Keratinocyte (primary cell): ENCODE measurements at regions not wholly inside any gene's neighbourhood (a gene's known extent, or its start where the extent isn't known, plus 50 kb on each side); places are given as distances from the start of the nearest gene placed in this dataset.

ENCODE experiments used
- DNase-seq: peaks from one replicate; pipeline ENCODE4 v3.0.0-alpha.2; 2011; ENCODE audit warnings: low read depth, missing footprints, low spot score
- FAIRE-seq: peaks from 2 replicates; lab custom pipeline; 2011; peaks lifted over from hg19 to GRCh38; lab: Jason Lieb, UNC
- H2AFZ ChIP-seq: 2 replicates; pipeline ENCODE4 v1.6.0; 2012; ENCODE audit warnings: low read length, control low read depth, inconsistent platforms; ENCODE audit not compliant: control insufficient read depth
- H3K27ac ChIP-seq: 2 replicates; pipeline ENCODE4 v1.5.1; 2011; ENCODE audit warnings: low read length; ENCODE audit not compliant: control insufficient read depth, insufficient read depth
- H3K27me3 ChIP-seq: 3 replicates; pipeline ENCODE4 v1.6.0; 2011; ENCODE audit warnings: low read length; ENCODE audit not compliant: control insufficient read depth, insufficient read depth; ENCODE audit errors: extremely low read depth
- H3K36me3 ChIP-seq, 2 experiments: 2 replicates in 1 of 2; 3 replicates in 1 of 2; pipeline ENCODE4 v1.5.1; 2011; ENCODE audit warnings: low read length in 2 of 2, mild to moderate bottlenecking in 1 of 2; ENCODE audit not compliant: control insufficient read depth in 2 of 2, insufficient read depth in 2 of 2; ENCODE audit errors: extremely low read depth in 1 of 2
- H3K4me1 ChIP-seq: 3 replicates; pipeline ENCODE4 v1.5.1; 2011; ENCODE audit warnings: low read length; ENCODE audit not compliant: control insufficient read depth, insufficient read depth; ENCODE audit errors: extremely low read depth
- H3K4me2 ChIP-seq: 3 replicates; pipeline ENCODE4 v1.6.0; 2011; ENCODE audit warnings: low read depth, low read length; ENCODE audit not compliant: control insufficient read depth, insufficient read depth; ENCODE audit errors: extremely low read depth
- H3K4me3 ChIP-seq, 3 experiments: fragments of 200-600 bp in 1 of 3; sonication (generic) in 1 of 3; 2 replicates in 2 of 3; 3 replicates in 1 of 3; pipeline ENCODE4 v1.5.1; 2011 to 2016; ENCODE audit warnings: low read length in 3 of 3, mild to moderate bottlenecking in 3 of 3, control low read depth in 2 of 3, inconsistent platforms in 1 of 3, low read depth in 1 of 3, mixed read lengths in 1 of 3, mixed run types in 1 of 3, moderate library complexity in 1 of 3; ENCODE audit not compliant: control insufficient read depth in 2 of 3, insufficient read depth in 2 of 3; ENCODE audit errors: extremely low read depth in 1 of 3
- H3K79me2 ChIP-seq: 2 replicates; pipeline ENCODE4 v1.6.0; 2012; ENCODE audit warnings: low read length; ENCODE audit not compliant: control insufficient read depth, insufficient read depth
- H3K9ac ChIP-seq: 3 replicates; pipeline ENCODE4 v1.6.0; 2011; ENCODE audit warnings: low read length; ENCODE audit not compliant: control insufficient read depth, insufficient read depth; ENCODE audit errors: extremely low read depth
- H3K9me1 ChIP-seq: 3 replicates; pipeline ENCODE4 v1.6.0; 2011; ENCODE audit warnings: low read length; ENCODE audit not compliant: control insufficient read depth, insufficient read depth; ENCODE audit errors: extremely low read depth
- H3K9me3 ChIP-seq: 2 replicates; pipeline ENCODE4 v1.5.1; 2012; ENCODE audit warnings: low read depth, low read length; ENCODE audit not compliant: control insufficient read depth
- H4K20me1 ChIP-seq: 3 replicates; pipeline ENCODE4 v1.6.0; 2011; ENCODE audit warnings: low read length; ENCODE audit not compliant: control insufficient read depth, insufficient read depth; ENCODE audit errors: extremely low read depth
- CTCF ChIP-seq, 3 experiments: IDR thresholded peaks in 1 of 3; conservative IDR thresholded peaks in 1 of 3; optimal IDR thresholded peaks in 1 of 3; 2 replicates in 2 of 3; 3 replicates in 1 of 3; pipeline versions ENCODE3 to v1.5.1; 2011; ENCODE audit warnings: low read length in 3 of 3, mild to moderate bottlenecking in 3 of 3, moderate library complexity in 2 of 3, control low read depth in 1 of 3, inconsistent platforms in 1 of 3; ENCODE audit not compliant: insufficient read depth in 2 of 3; ENCODE audit errors: extremely low read depth in 1 of 3
- EZH2 ChIP-seq: IDR thresholded peaks from one replicate; pipeline ENCODE4 v1.6.1; 2012; ENCODE audit warnings: inconsistent platforms, mild to moderate bottlenecking, low read length, moderate library complexity
- dilution Hi-C: fragments of 300-500 bp; cut with MboI; formaldehyde crosslinking; loops from one replicate; pipeline ENCODE4 v1.7.0; 2020; ENCODE audit warnings: low sequenced_read_pairs; ENCODE audit not compliant: extremely low pct_ligation_motif_present

- H3K9ac ChIP-seq = no peak overlapping the region
- H2AFZ ChIP-seq = no peak overlapping the region
- FAIRE-seq (no peak), DNase-seq (no peak)
- no peaks in the 10 kb centered on the region for H3K9me1 ChIP-seq
- dilution Hi-C loops = no loop called here
- H3K27me3 ChIP-seq = no peaks in the 10 kb centered on the region
- no peaks in the 10 kb centered on the region for H3K36me3 ChIP-seq
- H3K9me3 ChIP-seq = peaks cover 2% of the 10 kb centered on the region
- no peak overlapping the region for H3K27ac ChIP-seq
- H3K4me1 ChIP-seq = no peaks in the 10 kb centered on the region
- no peak overlapping the region for H3K4me2 ChIP-seq
- no peaks in the 10 kb centered on the region for H3K79me2 ChIP-seq
- H3K4me3 ChIP-seq = no peak overlapping the region
- H4K20me1 ChIP-seq = no peaks in the 10 kb centered on the region
- TF ChIP-seq CTCF (optimal IDR thresholded peaks at IDR 0.05 in 1 of 3, IDR thresholded peaks at IDR 0.05 in 1 of 3, conservative IDR thresholded peaks at IDR 0.05 in 1 of 3; ENCODE audit: extremely low read depth in 1 of 3, insufficient read depth in 2 of 3, low read length in 3 of 3) (no peak), EZH2 (no peak)
These were observed 1096.0 kb upstream of the DDX18 start for GRCh38 chr2:116718451-116718850.

GRCh38 chr2:116719836-116720235 is 1094.7 kb upstream of the DDX18 start:
- no peaks in the 10 kb centered on the region for H4K20me1 ChIP-seq
- no peak overlapping the region for H3K27ac ChIP-seq
- FAIRE-seq (no peak), DNase-seq (no peak)
- no peaks in the 10 kb centered on the region for H3K9me1 ChIP-seq
- no peaks in the 10 kb centered on the region for H3K79me2 ChIP-seq
- no peak overlapping the region for H3K4me3 ChIP-seq
- H3K27me3 ChIP-seq = no peaks in the 10 kb centered on the region
- TF ChIP-seq EZH2 = no peak
- TF ChIP-seq CTCF (optimal IDR thresholded peaks at IDR 0.05 in 1 of 3, IDR thresholded peaks at IDR 0.05 in 1 of 3, conservative IDR thresholded peaks at IDR 0.05 in 1 of 3; ENCODE audit: extremely low read depth in 1 of 3, insufficient read depth in 2 of 3, low read length in 3 of 3) = no peak
- H3K36me3 ChIP-seq = no peaks in the 10 kb centered on the region
- no peak overlapping the region for H2AFZ ChIP-seq
- H3K9ac ChIP-seq = no peak overlapping the region
- no peaks in the 10 kb centered on the region for H3K4me1 ChIP-seq
- H3K9me3 ChIP-seq = peaks cover 2% of the 10 kb centered on the region
- no peak overlapping the region for H3K4me2 ChIP-seq
- dilution Hi-C loops = no loop called here
